Esophagus muscularis mucosa (tissue), 4 donors: ENCODE measurements at regions not wholly inside any gene's neighbourhood (a gene's known extent, or its start where the extent isn't known, plus 50 kb on each side); places are given as distances from the start of the nearest gene placed in this dataset.
"Not testable (repeated sequence)": the region's sequence is repeated elsewhere in the genome, so short reads cannot be mapped to it uniquely, and the experiment has no call there.

ENCODE experiments used
- DNase-seq: peaks from one replicate; pipeline ENCODE4 v3.0.0-alpha.2; 2017; ENCODE audit errors: extremely low spot score
- H3K27ac ChIP-seq, 4 donors: fragments of 200-600 bp; sonication (generic); replicated peaks in 1 of 4; 1 replicate in 3 of 4; 2 replicates in 1 of 4; pipeline ENCODE4 v1.5.1; 2016 to 2019; ENCODE audit warnings: mild to moderate bottlenecking in 1 of 4
- H3K27me3 ChIP-seq, 4 donors: fragments of 200-600 bp; sonication (generic); one replicate each; pipeline versions ENCODE4 v1.5.1 to v1.6.0; 2016 to 2019
- H3K36me3 ChIP-seq, 4 donors: fragments of 200-600 bp; sonication (generic); one replicate each; pipeline ENCODE4 v1.5.1; 2016 to 2019
- H3K4me1 ChIP-seq, 4 donors: fragments of 200-600 bp; sonication (generic); one replicate each; pipeline ENCODE4 v1.5.1; 2016 to 2019
- H3K4me3 ChIP-seq, 4 donors: fragments of 200-600 bp; sonication (generic); 1 replicate in 2 of 4; 2 replicates in 2 of 4; pipeline ENCODE4 v1.5.1; 2016 to 2019; ENCODE audit warnings: mild to moderate bottlenecking in 4 of 4, moderate library complexity in 1 of 4
- H3K9me3 ChIP-seq, 4 donors: fragments of 200-600 bp; sonication (generic); 1 replicate in 3 of 4; 2 replicates in 1 of 4; pipeline ENCODE4 v1.5.1; 2016 to 2019
- EP300 ChIP-seq: sonication (generic); formaldehyde crosslinking; IDR thresholded peaks from one replicate; pipeline ENCODE4 v1.6.1; 2017; ENCODE audit warnings: antibody characterized with exemption
- POLR2A ChIP-seq: fragments of 450-650 bp; IDR thresholded peaks from one replicate; pipeline ENCODE4 v1.6.1; 2017; ENCODE audit warnings: antibody characterized with exemption, moderate library complexity, mild to moderate bottlenecking, low read depth
- POLR2AphosphoS5 ChIP-seq, 2 donors: sonication (generic); formaldehyde crosslinking; IDR thresholded peaks; one replicate each; pipeline ENCODE4 v1.6.1; 2017; ENCODE audit warnings: antibody characterized with exemption in 2 of 2
- WGBS: methylation state at CpG from one replicate; pipeline ENCODE4 v1.1.5; 2018; 5-methylcytosine and 5-hydroxymethylcytosine counted together
- intact Hi-C: fragments of 100-400 bp; cut with DNase I; formaldehyde crosslinking; loops from one replicate; pipeline ENCODE4 v1.15.1; 2023
- TF ChIP-seq, protein P1 (sequence below), 3 experiments: fragments of 200-600 bp in 2 of 3; fragments of 450-650 bp in 1 of 3; sonication (generic) in 2 of 3; IDR thresholded peaks; one replicate each; pipeline ENCODE4 v1.5.1; 2017 to 2019; ENCODE audit warnings: antibody characterized with exemption in 3 of 3, mild to moderate bottlenecking in 2 of 3, moderate library complexity in 1 of 3

DNA sequence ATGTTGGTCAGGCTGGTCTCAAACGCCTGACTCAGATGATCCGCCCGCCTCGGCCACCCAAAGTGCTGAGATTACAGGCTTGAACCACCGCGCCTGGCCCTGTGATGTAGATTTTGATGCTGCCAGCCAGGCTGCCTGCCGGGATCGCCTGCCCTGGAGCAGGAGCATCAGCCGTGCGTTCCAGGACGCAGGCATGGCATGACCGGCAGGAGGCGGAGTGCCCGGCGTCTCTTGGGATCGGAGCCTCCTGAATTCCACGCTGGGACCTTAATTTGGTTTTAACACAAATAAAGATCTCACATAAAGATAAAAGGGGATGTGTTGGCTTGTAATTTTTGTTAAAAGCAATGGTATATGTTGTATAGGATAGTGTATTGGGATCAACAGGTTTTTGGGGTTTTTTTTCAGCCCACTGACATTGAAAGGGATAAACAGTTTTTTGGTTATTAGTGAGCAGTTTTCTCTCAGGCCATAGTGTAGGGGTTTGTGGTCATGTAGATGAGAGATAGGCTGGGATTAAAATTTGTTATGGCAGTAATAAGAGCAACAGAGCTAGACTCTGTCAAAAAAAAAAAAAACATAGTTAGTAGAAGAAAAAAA lies 1406.4 kb downstream of the UQCRFS1 start:
- Histone ChIP-seq H3K4me1 (no peaks in the 10 kb centered on the region), H3K27me3 (no peaks in the 10 kb centered on the region), H3K36me3 (peaks cover 0 to 21% (median 8%) of the 10 kb centered on the region in 4 donors), H3K27ac (no peak overlapping the region), H3K4me3 (no peak overlapping the region), H3K9me3 (no peaks in the 10 kb centered on the region)
- TF ChIP-seq POLR2AphosphoS5 (IDR thresholded peaks at IDR 0.05) (no peak), EP300 (no peak), POLR2A (no peak)
- TF ChIP-seq, protein P1, sequence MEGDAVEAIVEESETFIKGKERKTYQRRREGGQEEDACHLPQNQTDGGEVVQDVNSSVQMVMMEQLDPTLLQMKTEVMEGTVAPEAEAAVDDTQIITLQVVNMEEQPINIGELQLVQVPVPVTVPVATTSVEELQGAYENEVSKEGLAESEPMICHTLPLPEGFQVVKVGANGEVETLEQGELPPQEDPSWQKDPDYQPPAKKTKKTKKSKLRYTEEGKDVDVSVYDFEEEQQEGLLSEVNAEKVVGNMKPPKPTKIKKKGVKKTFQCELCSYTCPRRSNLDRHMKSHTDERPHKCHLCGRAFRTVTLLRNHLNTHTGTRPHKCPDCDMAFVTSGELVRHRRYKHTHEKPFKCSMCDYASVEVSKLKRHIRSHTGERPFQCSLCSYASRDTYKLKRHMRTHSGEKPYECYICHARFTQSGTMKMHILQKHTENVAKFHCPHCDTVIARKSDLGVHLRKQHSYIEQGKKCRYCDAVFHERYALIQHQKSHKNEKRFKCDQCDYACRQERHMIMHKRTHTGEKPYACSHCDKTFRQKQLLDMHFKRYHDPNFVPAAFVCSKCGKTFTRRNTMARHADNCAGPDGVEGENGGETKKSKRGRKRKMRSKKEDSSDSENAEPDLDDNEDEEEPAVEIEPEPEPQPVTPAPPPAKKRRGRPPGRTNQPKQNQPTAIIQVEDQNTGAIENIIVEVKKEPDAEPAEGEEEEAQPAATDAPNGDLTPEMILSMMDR (IDR thresholded peaks at IDR 0.05): no peak
- DNase-seq: no peak
- intact Hi-C loops: no loop called here
- WGBS: 100% methylated on average over 12 of the region's 17 CpGs

DNA sequence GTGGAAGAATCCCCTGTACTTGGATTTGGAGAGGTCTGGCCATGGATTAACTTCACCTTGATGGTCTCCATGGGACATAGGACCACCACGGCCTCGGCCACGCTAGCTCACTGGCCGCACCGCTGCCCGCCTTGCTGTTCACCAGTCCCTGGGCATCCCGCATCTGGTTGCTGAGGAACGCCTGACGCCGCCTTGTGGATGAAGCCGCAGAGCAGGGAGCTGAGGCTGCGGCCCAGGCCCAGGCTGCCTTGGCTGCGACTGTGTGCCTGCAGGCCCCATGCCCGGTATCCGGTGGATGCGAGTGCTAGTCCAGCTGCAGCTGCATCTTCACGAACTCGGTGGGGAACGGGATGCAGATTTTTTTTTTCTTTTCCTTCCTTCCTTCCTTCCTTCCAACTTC lies 1407.1 kb downstream of the UQCRFS1 start:
- no peak for DNase-seq
- 93% methylated on average over 19 of the region's 19 CpGs for WGBS
- no peak overlapping the region for H3K27ac ChIP-seq
- no peaks in the 10 kb centered on the region for H3K4me1 ChIP-seq
- intact Hi-C loops: no loop called here
- TF ChIP-seq POLR2AphosphoS5 (IDR thresholded peaks at IDR 0.05) (no peak), EP300 (no peak), POLR2A (no peak)
- TF ChIP-seq, protein P1 (IDR thresholded peaks at IDR 0.05): no peak
- H3K9me3 ChIP-seq: no peaks in the 10 kb centered on the region
- no peaks in the 10 kb centered on the region for H3K27me3 ChIP-seq
- no peak overlapping the region for H3K4me3 ChIP-seq
- peaks cover 0 to 21% (median 8%) of the 10 kb centered on the region in 4 donors for H3K36me3 ChIP-seq

DNA sequence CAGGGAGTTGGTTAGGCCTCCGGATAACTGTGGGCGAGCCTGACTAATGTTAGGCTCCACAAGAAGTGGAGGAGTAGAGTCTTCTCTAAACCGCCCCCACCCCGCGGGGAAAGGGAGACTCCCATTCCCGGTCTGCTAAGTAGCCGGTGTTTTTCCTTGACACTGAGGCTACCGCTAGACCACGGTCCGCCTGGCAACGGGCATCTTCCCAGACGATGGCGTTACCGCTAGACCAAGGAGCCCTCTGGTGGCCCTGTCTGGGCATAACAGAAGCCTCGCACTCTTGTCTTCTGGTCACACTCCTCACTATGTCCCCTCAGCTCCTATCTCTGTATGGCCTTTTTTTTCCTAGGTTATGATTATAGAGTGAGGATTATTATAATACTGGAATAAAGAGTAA lies 1410.7 kb downstream of the UQCRFS1 start:
- intact Hi-C loops, H3K4me3 ChIP-seq, H3K4me1 ChIP-seq, H3K27ac ChIP-seq, DNase-seq, H3K27me3 ChIP-seq, H3K9me3 ChIP-seq: not testable (repeated sequence)
- TF ChIP-seq, protein P1 (IDR thresholded peaks at IDR 0.05): peak in 2 of 3 experiments; percentile 14 to 39
- peaks cover 0 to 35% (median 15%) of the 10 kb centered on the region in 4 donors for H3K36me3 ChIP-seq
- 61% methylated on average over 8 of the region's 15 CpGs for WGBS

DNA sequence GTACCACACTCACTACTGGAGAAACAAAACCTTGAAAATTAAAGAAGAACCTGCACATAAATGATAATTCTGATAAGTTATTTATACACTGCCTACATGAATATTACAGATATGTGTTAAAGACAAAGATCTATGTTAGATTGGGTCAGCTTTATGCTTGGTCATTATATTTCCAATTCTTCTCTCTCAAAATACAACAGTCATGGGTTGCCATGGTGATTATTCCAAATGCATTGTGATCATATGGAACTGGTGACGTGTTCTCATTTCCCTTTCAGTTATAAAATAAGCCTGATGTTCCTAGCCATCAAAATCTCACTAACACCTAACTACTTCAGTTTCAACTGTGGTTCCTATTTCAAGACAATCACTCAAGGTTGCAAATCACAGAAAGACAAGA lies 1416.4 kb downstream of the UQCRFS1 start:
- no peaks in the 10 kb centered on the region for H3K27me3 ChIP-seq
- peaks cover 0 to 19% (median 8%) of the 10 kb centered on the region in 4 donors for H3K36me3 ChIP-seq
- H3K4me3 ChIP-seq: no peak overlapping the region
- H3K27ac ChIP-seq: no peak overlapping the region
- 79% methylated on average over 1 of the region's 1 CpG for WGBS
- intact Hi-C loops: no loop called here
- TF ChIP-seq EP300 (no peak), POLR2AphosphoS5 (IDR thresholded peaks at IDR 0.05) (no peak), POLR2A (no peak)
- TF ChIP-seq, protein P1 (IDR thresholded peaks at IDR 0.05): no peak
- DNase-seq: no peak
- peaks cover 12 to 33% (median 30%) of the 10 kb centered on the region in 4 donors for H3K4me1 ChIP-seq
- no peaks in the 10 kb centered on the region for H3K9me3 ChIP-seq

DNA sequence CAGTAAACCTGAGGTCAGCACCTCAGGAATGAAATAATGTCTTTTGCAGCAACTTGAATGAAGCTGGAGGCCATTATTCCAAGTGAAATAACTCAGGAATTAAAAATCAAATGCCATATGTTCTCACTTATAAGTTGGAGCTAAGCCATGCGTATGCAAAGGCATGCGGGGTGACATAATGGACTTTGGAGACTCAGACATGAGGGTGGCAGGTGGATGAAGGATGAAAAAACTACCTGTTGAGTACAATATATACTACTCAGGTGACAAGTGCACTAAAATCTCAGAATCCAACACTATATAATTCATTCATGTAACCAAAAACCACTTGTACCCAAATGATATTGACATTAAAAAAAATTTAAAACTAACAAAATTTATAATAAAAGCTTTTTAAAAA lies 1416.9 kb downstream of the UQCRFS1 start:
- H3K36me3 ChIP-seq: peaks cover 0 to 19% (median 8%) of the 10 kb centered on the region in 4 donors
- H3K27ac ChIP-seq: no peak overlapping the region
- H3K4me3 ChIP-seq: no peak overlapping the region
- no peaks in the 10 kb centered on the region for H3K27me3 ChIP-seq
- intact Hi-C loops: no loop called here
- H3K4me1 ChIP-seq: peaks cover 12 to 35% (median 34%) of the 10 kb centered on the region in 4 donors
- TF ChIP-seq, protein P1 (IDR thresholded peaks at IDR 0.05): no peak
- TF ChIP-seq EP300 (no peak), POLR2AphosphoS5 (IDR thresholded peaks at IDR 0.05) (no peak)
- no peaks in the 10 kb centered on the region for H3K9me3 ChIP-seq
- DNase-seq: no peak
- WGBS: 50% methylated on average over 2 of the region's 2 CpGs
